ENCODE measurements at regions not wholly inside any gene's neighbourhood (a gene's known extent, or its start where the extent isn't known, plus 50 kb on each side); places are given as distances from the start of the nearest gene placed in this dataset.

DNA sequence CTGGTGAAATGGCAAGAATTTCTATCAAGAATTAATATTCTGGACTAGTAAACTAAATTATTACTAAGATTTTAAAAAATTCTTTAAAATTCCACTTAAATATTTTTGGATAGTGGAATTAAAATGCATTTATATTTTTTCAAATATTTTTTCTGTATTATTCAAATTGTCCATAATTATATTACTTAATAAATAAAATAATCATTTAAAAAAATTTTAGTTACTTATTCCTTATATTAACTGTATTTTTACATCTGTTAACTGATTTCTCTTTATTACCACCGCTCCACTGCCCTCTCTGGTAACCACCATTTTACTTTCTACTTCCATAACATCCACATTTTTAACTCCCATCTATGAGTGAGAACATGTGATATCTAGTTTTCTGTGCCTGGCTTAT, 828.4 kb downstream of the VGLL3 start:
- Mint-ChIP-seq H3K9me3 (peaks cover 11% of the 10 kb centered on the region), H3K4me3 (no peak overlapping the region), H3K27me3 (no peaks in the 10 kb centered on the region), H3K4me1 (ENCODE audit: low read depth) (no peaks in the 10 kb centered on the region), H3K27ac (no peak overlapping the region), H3K36me3 (ENCODE audit: low read depth) (no peaks in the 10 kb centered on the region)
- Histone ChIP-seq H3K27me3 (ENCODE audit: control insufficient read depth in 1 of 2, insufficient read depth in 2 of 2, low read length in 2 of 2) (no peaks in the 10 kb centered on the region), H3K4me3 (ENCODE audit: low read length) (no peak overlapping the region), H3K9me3 (ENCODE audit: control insufficient read depth in 1 of 2, insufficient read depth in 1 of 2, low read length in 2 of 2) (peaks cover 4% of the 10 kb centered on the region in 2 experiments), H3K36me3 (ENCODE audit: insufficient read depth, low read length) (no peaks in the 10 kb centered on the region), H3K27ac (ENCODE audit: low read depth in 1 of 2, low read length in 2 of 2) (no peak overlapping the region), H3K4me1 (ENCODE audit: insufficient read depth, low read length) (no peaks in the 10 kb centered on the region)
- ATAC-seq (ENCODE audit: poor library complexity) = no peak
- TF ChIP-seq, protein P1, sequence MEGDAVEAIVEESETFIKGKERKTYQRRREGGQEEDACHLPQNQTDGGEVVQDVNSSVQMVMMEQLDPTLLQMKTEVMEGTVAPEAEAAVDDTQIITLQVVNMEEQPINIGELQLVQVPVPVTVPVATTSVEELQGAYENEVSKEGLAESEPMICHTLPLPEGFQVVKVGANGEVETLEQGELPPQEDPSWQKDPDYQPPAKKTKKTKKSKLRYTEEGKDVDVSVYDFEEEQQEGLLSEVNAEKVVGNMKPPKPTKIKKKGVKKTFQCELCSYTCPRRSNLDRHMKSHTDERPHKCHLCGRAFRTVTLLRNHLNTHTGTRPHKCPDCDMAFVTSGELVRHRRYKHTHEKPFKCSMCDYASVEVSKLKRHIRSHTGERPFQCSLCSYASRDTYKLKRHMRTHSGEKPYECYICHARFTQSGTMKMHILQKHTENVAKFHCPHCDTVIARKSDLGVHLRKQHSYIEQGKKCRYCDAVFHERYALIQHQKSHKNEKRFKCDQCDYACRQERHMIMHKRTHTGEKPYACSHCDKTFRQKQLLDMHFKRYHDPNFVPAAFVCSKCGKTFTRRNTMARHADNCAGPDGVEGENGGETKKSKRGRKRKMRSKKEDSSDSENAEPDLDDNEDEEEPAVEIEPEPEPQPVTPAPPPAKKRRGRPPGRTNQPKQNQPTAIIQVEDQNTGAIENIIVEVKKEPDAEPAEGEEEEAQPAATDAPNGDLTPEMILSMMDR (IDR thresholded peaks at IDR 0.05) = no peak
- no peak for DNase-seq
- intact Hi-C loops (cut with DNase I, micrococcal nuclease) = no loop called here
- ChIA-PET POLR2A (no interaction called here), CTCF (no interaction called here)

DNA sequence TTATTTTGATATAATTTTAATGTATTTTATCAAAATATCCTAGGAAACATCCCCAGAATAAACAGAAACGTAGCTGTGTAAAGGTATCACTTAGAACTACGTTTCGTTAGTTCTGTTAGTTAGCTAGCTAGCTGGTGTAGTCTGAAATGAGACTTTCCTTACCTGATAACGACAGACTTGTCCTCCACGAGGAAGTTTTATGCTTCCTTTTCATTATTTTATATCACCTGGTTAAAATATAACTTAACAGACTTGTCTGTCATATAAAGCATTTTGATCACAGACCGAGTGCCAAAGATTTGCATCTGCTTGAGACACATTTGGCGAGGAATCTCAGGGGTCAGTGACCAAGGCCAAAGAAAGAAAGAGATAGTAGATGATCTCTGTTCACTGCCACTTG, 829.5 kb downstream of the VGLL3 start:
- peaks cover 4% of the 10 kb centered on the region in 2 experiments for H3K9me3 ChIP-seq (ENCODE audit: control insufficient read depth in 1 of 2, insufficient read depth in 1 of 2, low read length in 2 of 2)
- H3K27ac Mint-ChIP-seq = no peak overlapping the region
- H3K27ac ChIP-seq (ENCODE audit: low read depth in 1 of 2, low read length in 2 of 2) = no peak overlapping the region
- no peaks in the 10 kb centered on the region for H3K27me3 Mint-ChIP-seq
- H3K4me1 Mint-ChIP-seq (ENCODE audit: low read depth) = no peaks in the 10 kb centered on the region
- H3K36me3 ChIP-seq (ENCODE audit: insufficient read depth, low read length) = no peaks in the 10 kb centered on the region
- no peaks in the 10 kb centered on the region for H3K4me1 ChIP-seq (ENCODE audit: insufficient read depth, low read length)
- H3K27me3 ChIP-seq (ENCODE audit: control insufficient read depth in 1 of 2, insufficient read depth in 2 of 2, low read length in 2 of 2) = no peaks in the 10 kb centered on the region
- CTCF ChIA-PET = no interaction called here
- no peaks in the 10 kb centered on the region for H3K36me3 Mint-ChIP-seq (ENCODE audit: low read depth)
- POLR2A ChIA-PET = no interaction called here
- no peak for DNase-seq
- no peak for ATAC-seq (ENCODE audit: poor library complexity)
- TF ChIP-seq, protein P1 (IDR thresholded peaks at IDR 0.05) = no peak
- H3K9me3 Mint-ChIP-seq = peaks cover 11% of the 10 kb centered on the region
- H3K4me3 ChIP-seq (ENCODE audit: low read length) = no peak overlapping the region
- H3K4me3 Mint-ChIP-seq = no peak overlapping the region
- intact Hi-C loops (cut with DNase I, micrococcal nuclease) = no loop called here

DNA sequence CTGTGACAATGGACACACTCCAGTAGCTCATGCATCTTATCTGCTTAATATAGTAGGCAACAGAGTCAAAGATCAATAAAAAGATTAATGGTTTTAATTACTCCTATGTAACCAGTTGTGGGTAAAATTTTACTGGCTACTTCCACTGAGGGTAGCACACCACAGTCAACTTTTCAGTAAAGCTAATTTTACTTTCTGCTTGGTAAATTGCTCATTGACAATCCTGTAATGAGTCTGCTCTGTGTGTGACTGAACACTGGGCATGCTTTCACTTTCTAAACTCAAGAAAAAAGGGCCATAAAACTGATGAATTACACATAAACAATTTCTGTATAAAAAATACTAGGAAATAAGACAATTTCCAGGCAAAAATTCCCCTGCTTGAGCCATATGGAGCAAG, 838.3 kb downstream of the VGLL3 start:
- Mint-ChIP-seq H3K27me3 (no peaks in the 10 kb centered on the region), H3K4me3 (no peak overlapping the region), H3K27ac (no peak overlapping the region), H3K4me1 (ENCODE audit: low read depth) (no peaks in the 10 kb centered on the region), H3K9me3 (peaks cover 15% of the 10 kb centered on the region), H3K36me3 (ENCODE audit: low read depth) (no peaks in the 10 kb centered on the region)
- Histone ChIP-seq H3K27ac (ENCODE audit: low read depth in 1 of 2, low read length in 2 of 2) (no peak overlapping the region), H3K9me3 (ENCODE audit: control insufficient read depth in 1 of 2, insufficient read depth in 1 of 2, low read length in 2 of 2) (no peaks in the 10 kb centered on the region), H3K4me3 (ENCODE audit: low read length) (no peak overlapping the region), H3K36me3 (ENCODE audit: insufficient read depth, low read length) (no peaks in the 10 kb centered on the region), H3K27me3 (ENCODE audit: control insufficient read depth in 1 of 2, insufficient read depth in 2 of 2, low read length in 2 of 2) (no peaks in the 10 kb centered on the region), H3K4me1 (ENCODE audit: insufficient read depth, low read length) (no peaks in the 10 kb centered on the region)
- TF ChIP-seq, protein P1 (IDR thresholded peaks at IDR 0.05) = no peak
- intact Hi-C loops (cut with DNase I, micrococcal nuclease) = no loop called here
- ChIA-PET CTCF (no interaction called here), POLR2A (no interaction called here)
- DNase-seq (no peak), ATAC-seq (ENCODE audit: poor library complexity) (no peak)

Data from CD4-positive, alpha-beta T cell (primary cell).